Tibial nerve (tissue), 4 donors: ENCODE measurements at regions not wholly inside any gene's neighbourhood (a gene's known extent, or its start where the extent isn't known, plus 50 kb on each side); places are given as distances from the start of the nearest gene placed in this dataset.

Experiments used
- DNase-seq, 2 donors: peaks; one replicate each; pipeline ENCODE4 v3.0.0-alpha.2; 2019; ENCODE audit warnings: low spot score in 2 of 2
- H3K27ac ChIP-seq, 4 donors: fragments of 200-600 bp; sonication (generic) in 3 of 4; one replicate each; pipeline ENCODE4 v1.5.1; 2017 to 2019; ENCODE audit warnings: mild to moderate bottlenecking in 1 of 4
- H3K27me3 ChIP-seq, 2 donors: fragments of 200-600 bp; sonication (generic) in 1 of 2; one replicate each; pipeline versions ENCODE4 v1.5.1 to v1.6.0; 2017 to 2019
- H3K36me3 ChIP-seq, 3 donors: fragments of 200-600 bp; sonication (generic); one replicate each; pipeline ENCODE4 v1.5.1; 2018 to 2019
- H3K4me1 ChIP-seq, 4 donors: fragments of 200-600 bp; sonication (generic) in 3 of 4; one replicate each; pipeline ENCODE4 v1.5.1; 2017 to 2019
- H3K4me3 ChIP-seq, 4 donors: fragments of 200-600 bp; sonication (generic) in 3 of 4; one replicate each; pipeline ENCODE4 v1.5.1; 2017 to 2019; ENCODE audit warnings: mild to moderate bottlenecking in 1 of 4, moderate library complexity in 1 of 4
- H3K9me3 ChIP-seq, 4 donors: fragments of 200-600 bp; sonication (generic) in 3 of 4; one replicate each; pipeline ENCODE4 v1.5.1; 2017 to 2019
- CTCF ChIP-seq, 5 experiments: fragments of 200-600 bp in 3 of 5; fragments of 450-650 bp in 2 of 5; sonication (generic) in 3 of 5; IDR thresholded peaks; one replicate each; pipeline ENCODE4 v1.5.1; 2016 to 2019; ENCODE audit warnings: antibody characterized with exemption in 5 of 5, mild to moderate bottlenecking in 3 of 5, moderate library complexity in 2 of 5
- EP300 ChIP-seq, 2 donors: sonication (generic); formaldehyde crosslinking; IDR thresholded peaks; one replicate each; pipeline ENCODE4 v1.6.1; 2017; ENCODE audit warnings: antibody characterized with exemption in 2 of 2, mild to moderate bottlenecking in 1 of 2
- POLR2A ChIP-seq, 2 donors: fragments of 450-650 bp; IDR thresholded peaks; one replicate each; pipeline ENCODE4 v1.6.1; 2017; ENCODE audit warnings: antibody characterized with exemption in 2 of 2, mild to moderate bottlenecking in 2 of 2, moderate library complexity in 2 of 2
- WGBS, 2 donors: methylation state at CpG; one replicate each; pipeline ENCODE4 v1.1.5; 2018; 5-methylcytosine and 5-hydroxymethylcytosine counted together

GRCh38 chr5:56343988-56344387, 110.9 kb upstream of the ANKRD55 start:
- Histone ChIP-seq H3K4me1 (peaks cover 0 to 12% (median 3%) of the 10 kb centered on the region in 4 donors), H3K27me3 (no peaks in the 10 kb centered on the region), H3K4me3 (no peak overlapping the region), H3K9me3 (no peaks in the 10 kb centered on the region), H3K36me3 (no peaks in the 10 kb centered on the region), H3K27ac (no peak overlapping the region)
- TF ChIP-seq POLR2A (IDR thresholded peaks at IDR 0.05): no peak
- no peak for TF ChIP-seq CTCF (IDR thresholded peaks at IDR 0.05)
- TF ChIP-seq EP300 (IDR thresholded peaks at IDR 0.05): no peak
- DNase-seq: no peak
- WGBS, 2 donors: 95 to 100% methylated on average over 2 of the region's 2 CpGs

GRCh38 chr5:56342616-56343015, 109.5 kb upstream of the ANKRD55 start:
- H3K27me3 ChIP-seq: no peaks in the 10 kb centered on the region
- DNase-seq: no peak
- 91 to 99% methylated on average over 3 of the region's 3 CpGs for WGBS, 2 donors
- H3K4me1 ChIP-seq: peaks cover 0 to 7% (median 3%) of the 10 kb centered on the region in 4 donors
- H3K4me3 ChIP-seq: no peak overlapping the region
- no peaks in the 10 kb centered on the region for H3K9me3 ChIP-seq
- H3K27ac ChIP-seq: no peak overlapping the region
- no peaks in the 10 kb centered on the region for H3K36me3 ChIP-seq
- no peak for TF ChIP-seq EP300 (IDR thresholded peaks at IDR 0.05)
- no peak for TF ChIP-seq POLR2A (IDR thresholded peaks at IDR 0.05)
- TF ChIP-seq CTCF (IDR thresholded peaks at IDR 0.05): no peak

GRCh38 chr5:56340196-56340980, 107.3 kb upstream of the ANKRD55 start:
- no peak for DNase-seq
- WGBS, 2 donors: 62 to 64% methylated on average over 3 of the region's 3 CpGs
- no peak overlapping the region for H3K27ac ChIP-seq
- no peaks in the 10 kb centered on the region for H3K36me3 ChIP-seq
- no peak overlapping the region for H3K4me3 ChIP-seq
- no peaks in the 10 kb centered on the region for H3K27me3 ChIP-seq
- H3K9me3 ChIP-seq: no peaks in the 10 kb centered on the region
- TF ChIP-seq POLR2A (IDR thresholded peaks at IDR 0.05) (no peak), CTCF (IDR thresholded peaks at IDR 0.05) (no peak), EP300 (IDR thresholded peaks at IDR 0.05) (no peak)
- no peaks in the 10 kb centered on the region for H3K4me1 ChIP-seq

GRCh38 chr5:56339732-56340131, 106.6 kb upstream of the ANKRD55 start:
- H3K4me3 ChIP-seq: no peak overlapping the region
- no peaks in the 10 kb centered on the region for H3K9me3 ChIP-seq
- TF ChIP-seq POLR2A (IDR thresholded peaks at IDR 0.05): no peak
- TF ChIP-seq CTCF (IDR thresholded peaks at IDR 0.05): no peak
- no peak for TF ChIP-seq EP300 (IDR thresholded peaks at IDR 0.05)
- no peak overlapping the region for H3K27ac ChIP-seq
- WGBS, 2 donors: 85 to 93% methylated on average over 4 of the region's 4 CpGs
- no peaks in the 10 kb centered on the region for H3K36me3 ChIP-seq
- no peaks in the 10 kb centered on the region for H3K4me1 ChIP-seq
- H3K27me3 ChIP-seq: no peaks in the 10 kb centered on the region
- DNase-seq: no peak

- H3K27me3 ChIP-seq: no peaks in the 10 kb centered on the region
- no peak for DNase-seq
- H3K36me3 ChIP-seq: no peaks in the 10 kb centered on the region
- TF ChIP-seq POLR2A (IDR thresholded peaks at IDR 0.05) (no peak), CTCF (IDR thresholded peaks at IDR 0.05) (no peak), EP300 (IDR thresholded peaks at IDR 0.05) (no peak)
- H3K4me3 ChIP-seq: no peak overlapping the region
- no peaks in the 10 kb centered on the region for H3K9me3 ChIP-seq
- H3K27ac ChIP-seq: no peak overlapping the region
- 91 to 95% methylated on average over 5 of the region's 5 CpGs for WGBS, 2 donors
- H3K4me1 ChIP-seq: no peaks in the 10 kb centered on the region
These were observed 104.7 kb upstream of the ANKRD55 start for GRCh38 chr5:56337715-56338319.
